Calu3 (cell line): ENCODE measurements at regions not wholly inside any gene's neighbourhood (a gene's known extent, or its start where the extent isn't known, plus 50 kb on each side); places are given as distances from the start of the nearest gene placed in this dataset.

Experiments used
- BruUV-seq: library from RNA; stranded (reverse); fragments of 400-500 nt; replicated peaks from 2 replicates; lab custom pipeline; 2021; lab: Mats Ljungman, UMichigan
- CTCF ChIA-PET: fragments of 300-600 bp; sonication (Branson Sonifier 250); formaldehyde crosslinking; loops from one replicate; lab custom pipeline; 2022; ENCODE audit warnings: antibody characterized with exemption; lab: Charles Lee
- DNase-seq: peaks from one replicate; pipeline ENCODE4 v3.0.0; 2022
- H3K27ac Mint-ChIP-seq: one replicate; pipeline ENCODE4 v1.8.0; 2022; ENCODE audit warnings: mixed read lengths; ENCODE audit not compliant: unreplicated experiment
- H3K27me3 Mint-ChIP-seq: one replicate; pipeline ENCODE4 v1.8.0; 2022; ENCODE audit warnings: mixed read lengths; ENCODE audit not compliant: unreplicated experiment
- H3K36me3 Mint-ChIP-seq: one replicate; pipeline ENCODE4 v1.8.0; 2022; ENCODE audit warnings: mild to moderate bottlenecking, moderate library complexity, mixed read lengths; ENCODE audit not compliant: insufficient read depth, unreplicated experiment
- H3K4me1 Mint-ChIP-seq: one replicate; pipeline ENCODE4 v1.8.0; 2022; ENCODE audit warnings: mild to moderate bottlenecking, low read depth, mixed read lengths; ENCODE audit not compliant: unreplicated experiment
- H3K4me3 Mint-ChIP-seq: one replicate; pipeline ENCODE4 v1.8.0; 2022; ENCODE audit warnings: mild to moderate bottlenecking, low read depth, moderate library complexity, mixed read lengths; ENCODE audit not compliant: unreplicated experiment
- H3K9me3 Mint-ChIP-seq: one replicate; pipeline ENCODE4 v1.8.0; 2022; ENCODE audit warnings: low read depth, mixed read lengths; ENCODE audit not compliant: unreplicated experiment
- intact Hi-C: fragments of 100-400 bp; cut with micrococcal nuclease; formaldehyde crosslinking; loops from one replicate; pipeline ENCODE4 v1.10.0; 2022; ENCODE audit not compliant: unreplicated experiment
- TF ChIP-seq, protein P1 (sequence below): fragments of 200-600 bp; IDR thresholded peaks from one replicate; pipeline ENCODE4 v1.8.0; 2022; ENCODE audit warnings: antibody characterized with exemption; ENCODE audit not compliant: unreplicated experiment

DNA sequence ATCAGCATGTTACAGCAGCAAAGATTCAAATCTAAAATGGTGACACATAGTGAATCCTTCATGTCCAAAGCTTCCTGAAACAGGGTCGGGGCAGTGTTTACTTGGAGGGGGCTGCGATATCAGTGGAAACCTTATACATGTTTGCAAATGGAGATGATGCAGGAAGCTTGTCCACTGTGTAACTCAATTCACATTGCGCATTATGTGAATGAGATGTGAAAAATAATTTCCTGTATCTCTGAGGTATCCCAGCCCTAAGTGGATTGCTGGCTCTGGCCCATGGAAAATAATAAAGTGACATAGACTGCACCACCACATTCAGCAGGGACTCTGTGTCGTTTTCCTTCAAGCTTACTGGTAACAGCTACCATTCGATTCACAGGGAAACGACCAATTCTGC is 505.5 kb downstream of the GALR1 start:
- BruUV-seq, result no TSS peak
- Mint-ChIP-seq H3K4me1 (no peaks in the 10 kb centered on the region), H3K27me3 (no peaks in the 10 kb centered on the region), H3K36me3 (no peaks in the 10 kb centered on the region), H3K9me3 (peaks cover 9% of the 10 kb centered on the region), H3K27ac (no peak overlapping the region), H3K4me3 (no peak overlapping the region)
- CTCF ChIA-PET, result no interaction called here
- no peak for DNase-seq
- TF ChIP-seq, protein P1, sequence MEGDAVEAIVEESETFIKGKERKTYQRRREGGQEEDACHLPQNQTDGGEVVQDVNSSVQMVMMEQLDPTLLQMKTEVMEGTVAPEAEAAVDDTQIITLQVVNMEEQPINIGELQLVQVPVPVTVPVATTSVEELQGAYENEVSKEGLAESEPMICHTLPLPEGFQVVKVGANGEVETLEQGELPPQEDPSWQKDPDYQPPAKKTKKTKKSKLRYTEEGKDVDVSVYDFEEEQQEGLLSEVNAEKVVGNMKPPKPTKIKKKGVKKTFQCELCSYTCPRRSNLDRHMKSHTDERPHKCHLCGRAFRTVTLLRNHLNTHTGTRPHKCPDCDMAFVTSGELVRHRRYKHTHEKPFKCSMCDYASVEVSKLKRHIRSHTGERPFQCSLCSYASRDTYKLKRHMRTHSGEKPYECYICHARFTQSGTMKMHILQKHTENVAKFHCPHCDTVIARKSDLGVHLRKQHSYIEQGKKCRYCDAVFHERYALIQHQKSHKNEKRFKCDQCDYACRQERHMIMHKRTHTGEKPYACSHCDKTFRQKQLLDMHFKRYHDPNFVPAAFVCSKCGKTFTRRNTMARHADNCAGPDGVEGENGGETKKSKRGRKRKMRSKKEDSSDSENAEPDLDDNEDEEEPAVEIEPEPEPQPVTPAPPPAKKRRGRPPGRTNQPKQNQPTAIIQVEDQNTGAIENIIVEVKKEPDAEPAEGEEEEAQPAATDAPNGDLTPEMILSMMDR, result no peak
- intact Hi-C loops, result no loop called here

GRCh38 chr18:77761332-77761731 is 511.7 kb downstream of the GALR1 start:
- intact Hi-C loops, result no loop called here
- CTCF ChIA-PET, result no interaction called here
- no peaks in the 10 kb centered on the region for H3K36me3 Mint-ChIP-seq
- no peaks in the 10 kb centered on the region for H3K4me1 Mint-ChIP-seq
- H3K27ac Mint-ChIP-seq, result no peak overlapping the region
- no peaks in the 10 kb centered on the region for H3K27me3 Mint-ChIP-seq
- TF ChIP-seq, protein P1, result no peak
- BruUV-seq, result no TSS peak
- H3K4me3 Mint-ChIP-seq, result no peak overlapping the region
- H3K9me3 Mint-ChIP-seq, result peaks cover 12% of the 10 kb centered on the region
- DNase-seq, result no peak

DNA sequence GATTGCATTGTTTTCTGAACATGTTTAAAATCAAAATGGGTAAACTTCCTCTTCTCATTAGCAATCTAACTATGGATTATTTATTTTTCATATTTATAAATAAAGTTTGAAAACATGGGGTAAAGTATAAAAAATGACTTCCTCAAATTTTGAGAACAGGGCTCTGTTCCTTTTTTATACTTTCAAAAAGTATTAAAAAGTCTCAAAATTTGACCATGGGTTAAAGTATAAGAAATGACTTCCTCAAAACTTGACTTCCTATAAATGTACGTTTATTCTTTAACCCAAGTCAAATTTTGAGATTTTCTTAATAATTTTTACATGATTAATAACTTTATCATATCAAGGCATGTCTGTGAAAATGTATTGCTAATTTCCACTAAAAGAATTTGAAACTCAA is 512.4 kb downstream of the GALR1 start:
- TF ChIP-seq, protein P1, result no peak
- CTCF ChIA-PET, result no interaction called here
- DNase-seq, result no peak
- Mint-ChIP-seq H3K4me1 (no peaks in the 10 kb centered on the region), H3K36me3 (no peaks in the 10 kb centered on the region), H3K4me3 (no peak overlapping the region), H3K9me3 (peaks cover 12% of the 10 kb centered on the region), H3K27me3 (no peaks in the 10 kb centered on the region), H3K27ac (no peak overlapping the region)
- BruUV-seq, result no TSS peak
- intact Hi-C loops, result no loop called here

DNA sequence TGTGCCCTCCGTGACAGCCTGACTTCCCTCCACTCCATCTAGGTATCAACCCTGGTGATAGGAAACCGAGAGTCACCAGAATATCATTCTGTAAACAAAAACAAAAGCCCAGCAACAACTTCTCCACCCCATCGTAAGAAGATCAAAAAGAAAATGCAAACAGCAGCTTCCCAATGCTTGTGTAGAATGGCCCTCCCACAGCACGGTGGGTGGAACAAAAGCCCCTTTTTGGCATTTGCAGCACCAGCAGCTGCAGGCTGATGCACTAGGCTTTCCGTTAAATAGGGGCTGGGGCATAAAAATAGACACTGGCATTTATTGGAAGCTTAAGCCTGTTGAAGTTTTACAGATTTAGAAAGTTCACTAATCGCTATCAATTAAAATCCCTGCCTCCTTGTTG is 513.0 kb downstream of the GALR1 start:
- H3K36me3 Mint-ChIP-seq, result no peaks in the 10 kb centered on the region
- no peaks in the 10 kb centered on the region for H3K27me3 Mint-ChIP-seq
- no TSS peak for BruUV-seq
- CTCF ChIA-PET, result no interaction called here
- H3K4me1 Mint-ChIP-seq, result no peaks in the 10 kb centered on the region
- peaks cover 12% of the 10 kb centered on the region for H3K9me3 Mint-ChIP-seq
- TF ChIP-seq, protein P1, result no peak
- DNase-seq, result no peak
- H3K4me3 Mint-ChIP-seq, result no peak overlapping the region
- H3K27ac Mint-ChIP-seq, result no peak overlapping the region
- intact Hi-C loops, result no loop called here
